SK-N-SH (cell line): ENCODE measurements at regions not wholly inside any gene's neighbourhood (a gene's known extent, or its start where the extent isn't known, plus 50 kb on each side); places are given as distances from the start of the nearest gene placed in this dataset.

Source experiments
- RAD21 ChIP-seq: IDR thresholded peaks from 2 replicates; pipeline ENCODE4 v1.6.1; 2012; ENCODE audit warnings: mild to moderate bottlenecking, low read length
- RFX5 ChIP-seq: IDR thresholded peaks from 2 replicates; pipeline ENCODE4 v1.6.1; 2012; ENCODE audit warnings: mild to moderate bottlenecking, improper control_type of control experiment, low read length
- TAF1 ChIP-seq: IDR thresholded peaks from 2 replicates; pipeline ENCODE4 v1.6.1; 2012; ENCODE audit warnings: low read depth, mild to moderate bottlenecking, low read length, moderate library complexity, borderline replicate concordance
- TF ChIP-seq, protein P1 (sequence below): IDR thresholded peaks from 2 replicates; pipeline ENCODE4 v1.4.0; 2012; ENCODE audit warnings: low read depth, borderline replicate concordance

DNA sequence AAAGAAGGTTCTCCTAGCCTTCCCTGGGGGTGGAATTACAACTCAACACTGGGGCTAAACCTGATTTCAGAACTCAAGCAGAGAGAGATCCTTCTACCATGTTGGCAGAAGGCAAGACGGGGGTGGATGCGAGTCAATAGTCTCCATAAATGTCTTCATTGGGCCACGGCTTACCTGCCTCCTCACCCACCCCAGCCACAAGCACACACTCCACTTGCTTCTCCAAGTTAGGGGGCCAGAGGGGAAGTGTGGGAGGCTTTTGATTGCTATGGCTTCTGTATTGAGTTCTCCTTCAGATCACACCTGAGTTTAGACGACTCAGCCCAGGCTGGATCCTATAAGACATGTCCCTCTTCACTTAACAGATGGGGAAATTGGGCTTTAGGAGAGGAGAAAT lies 178.9 kb downstream of the UACA start:
- TF ChIP-seq RAD21 (no peak), RFX5 (no peak), TAF1 (no peak)
- TF ChIP-seq, protein P1, sequence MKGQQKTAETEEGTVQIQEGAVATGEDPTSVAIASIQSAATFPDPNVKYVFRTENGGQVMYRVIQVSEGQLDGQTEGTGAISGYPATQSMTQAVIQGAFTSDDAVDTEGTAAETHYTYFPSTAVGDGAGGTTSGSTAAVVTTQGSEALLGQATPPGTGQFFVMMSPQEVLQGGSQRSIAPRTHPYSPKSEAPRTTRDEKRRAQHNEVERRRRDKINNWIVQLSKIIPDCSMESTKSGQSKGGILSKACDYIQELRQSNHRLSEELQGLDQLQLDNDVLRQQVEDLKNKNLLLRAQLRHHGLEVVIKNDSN: no peak
